Gastrocnemius medialis (tissue), 4 donors: ENCODE measurements at regions not wholly inside any gene's neighbourhood (a gene's known extent, or its start where the extent isn't known, plus 50 kb on each side); places are given as distances from the start of the nearest gene placed in this dataset.

Experiments used
- ATAC-seq, 2 donors: fragments of 150-250 bp; one replicate each; pipeline ENCODE4 v1.9.1; 2016
- DNase-seq, 2 donors: peaks; one replicate each; pipeline ENCODE4 v3.0.0-alpha.2; 2019
- H3K27ac ChIP-seq, 4 donors: fragments of 200-600 bp; sonication (generic); 1 replicate in 1 of 4; 2 replicates in 3 of 4; pipeline ENCODE4 v1.5.1; 2016 to 2018; ENCODE audit warnings: mild to moderate bottlenecking in 2 of 4, moderate library complexity in 1 of 4
- H3K27me3 ChIP-seq, 3 donors: fragments of 200-600 bp; sonication (generic) in 2 of 3; 1 replicate in 1 of 3; 2 replicates in 2 of 3; pipeline versions ENCODE4 v1.5.1 to v1.6.0; 2016 to 2019; ENCODE audit warnings: mild to moderate bottlenecking in 1 of 3, moderate library complexity in 1 of 3
- H3K36me3 ChIP-seq, 2 donors: fragments of 200-600 bp; sonication (generic) in 1 of 2; one replicate each; pipeline ENCODE4 v1.5.1; 2017 to 2018
- H3K4me1 ChIP-seq, 2 donors: fragments of 200-600 bp; sonication (generic) in 1 of 2; one replicate each; pipeline ENCODE4 v1.5.1; 2016 to 2017; ENCODE audit warnings: mild to moderate bottlenecking in 2 of 2
- H3K4me3 ChIP-seq, 4 donors: fragments of 200-600 bp; sonication (generic) in 3 of 4; 1 replicate in 1 of 4; 2 replicates in 3 of 4; pipeline ENCODE4 v1.5.1; 2016 to 2019; ENCODE audit warnings: mild to moderate bottlenecking in 2 of 4
- H3K9me3 ChIP-seq, 3 donors: fragments of 200-600 bp; sonication (generic) in 2 of 3; 1 replicate in 1 of 3; 2 replicates in 2 of 3; pipeline ENCODE4 v1.5.1; 2016 to 2019
- POLR2A ChIP-seq, 2 donors: fragments of 450-650 bp; IDR thresholded peaks; one replicate each; pipeline ENCODE4 v1.6.1; 2017; ENCODE audit warnings: antibody characterized with exemption in 2 of 2, mild to moderate bottlenecking in 2 of 2, moderate library complexity in 2 of 2
- in situ Hi-C, 4 donors: fragments of 200-750 bp; cut with MboI; loops; one replicate each; pipeline versions ENCODE4 v1.15.0 to v1.8.0; 2017; ENCODE audit warnings: low sequenced_read_pairs in 4 of 4
- intact Hi-C: fragments of 100-400 bp; cut with DNase I; formaldehyde crosslinking; loops from one replicate; pipeline ENCODE4 v1.15.1; 2023; ENCODE audit warnings: low total_unique reads
- TF ChIP-seq, protein P1 (sequence below), 5 experiments: fragments of 450-650 bp in 3 of 5; fragments of 200-600 bp in 2 of 5; sonication (generic) in 2 of 5; IDR thresholded peaks in 4 of 5; conservative IDR thresholded peaks in 1 of 5; 1 replicate in 4 of 5; 2 replicates in 1 of 5; pipeline ENCODE4 v1.5.1; 2016 to 2019; ENCODE audit warnings: antibody characterized with exemption in 5 of 5, mild to moderate bottlenecking in 3 of 5, moderate library complexity in 3 of 5

DNA sequence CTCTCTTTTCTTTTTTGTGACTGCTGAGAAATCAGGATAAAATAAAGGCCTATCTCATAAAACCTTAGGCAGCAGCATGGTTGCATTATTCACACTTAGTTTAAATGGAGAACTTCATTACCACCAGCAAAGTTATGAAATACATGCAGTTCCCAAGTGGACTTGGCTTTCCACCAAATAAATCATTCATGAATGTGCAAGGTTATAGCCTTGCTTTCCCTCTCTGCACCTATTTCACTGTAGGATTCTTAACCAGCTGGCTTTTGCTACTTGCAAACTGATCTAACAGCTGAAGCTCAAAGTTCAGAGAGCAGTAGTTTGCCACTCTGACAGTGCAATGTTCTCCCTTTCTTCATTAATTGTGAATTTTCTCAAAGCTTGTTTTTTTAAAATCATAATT, 140.1 kb upstream of the SMIM31 start:
- ATAC-seq (no peak), DNase-seq (no peak)
- no peaks in the 10 kb centered on the region for H3K27me3 ChIP-seq
- intact Hi-C loops (no loop called here), in situ Hi-C loops (no loop called here)
- no peak overlapping the region for H3K4me3 ChIP-seq
- no peaks in the 10 kb centered on the region for H3K9me3 ChIP-seq
- no peak for TF ChIP-seq POLR2A (IDR thresholded peaks at IDR 0.05)
- TF ChIP-seq, protein P1, sequence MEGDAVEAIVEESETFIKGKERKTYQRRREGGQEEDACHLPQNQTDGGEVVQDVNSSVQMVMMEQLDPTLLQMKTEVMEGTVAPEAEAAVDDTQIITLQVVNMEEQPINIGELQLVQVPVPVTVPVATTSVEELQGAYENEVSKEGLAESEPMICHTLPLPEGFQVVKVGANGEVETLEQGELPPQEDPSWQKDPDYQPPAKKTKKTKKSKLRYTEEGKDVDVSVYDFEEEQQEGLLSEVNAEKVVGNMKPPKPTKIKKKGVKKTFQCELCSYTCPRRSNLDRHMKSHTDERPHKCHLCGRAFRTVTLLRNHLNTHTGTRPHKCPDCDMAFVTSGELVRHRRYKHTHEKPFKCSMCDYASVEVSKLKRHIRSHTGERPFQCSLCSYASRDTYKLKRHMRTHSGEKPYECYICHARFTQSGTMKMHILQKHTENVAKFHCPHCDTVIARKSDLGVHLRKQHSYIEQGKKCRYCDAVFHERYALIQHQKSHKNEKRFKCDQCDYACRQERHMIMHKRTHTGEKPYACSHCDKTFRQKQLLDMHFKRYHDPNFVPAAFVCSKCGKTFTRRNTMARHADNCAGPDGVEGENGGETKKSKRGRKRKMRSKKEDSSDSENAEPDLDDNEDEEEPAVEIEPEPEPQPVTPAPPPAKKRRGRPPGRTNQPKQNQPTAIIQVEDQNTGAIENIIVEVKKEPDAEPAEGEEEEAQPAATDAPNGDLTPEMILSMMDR (IDR thresholded peaks at IDR 0.05 in 4 of 5, conservative IDR thresholded peaks at IDR 0.05 in 1 of 5), result no peak
- H3K27ac ChIP-seq, result no peak overlapping the region
- H3K4me1 ChIP-seq, result no peaks in the 10 kb centered on the region
- H3K36me3 ChIP-seq, result no peaks in the 10 kb centered on the region

DNA sequence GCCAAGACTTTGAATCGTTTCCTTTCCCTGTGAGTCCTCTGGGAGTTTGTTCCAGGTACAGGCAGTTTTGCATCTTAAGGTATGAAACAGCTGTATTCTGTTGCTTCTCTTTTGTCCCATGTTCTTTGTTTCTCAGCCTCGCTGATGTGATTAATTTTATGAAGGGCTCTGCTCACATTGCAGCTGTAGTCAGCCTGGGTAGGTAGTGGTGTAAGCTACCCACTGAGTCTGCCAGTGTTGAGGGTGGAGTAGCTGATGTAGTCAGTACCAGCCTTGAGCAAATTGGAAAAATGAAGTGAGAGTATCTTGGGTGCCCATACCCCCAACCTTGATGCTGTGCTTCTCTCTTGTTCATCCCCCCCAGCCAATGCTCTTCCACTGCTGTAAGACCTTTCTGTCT, 139.6 kb upstream of the SMIM31 start:
- TF ChIP-seq POLR2A (IDR thresholded peaks at IDR 0.05), result no peak
- TF ChIP-seq, protein P1 (IDR thresholded peaks at IDR 0.05 in 4 of 5, conservative IDR thresholded peaks at IDR 0.05 in 1 of 5), result no peak
- Histone ChIP-seq H3K27me3 (no peaks in the 10 kb centered on the region), H3K4me1 (no peaks in the 10 kb centered on the region), H3K27ac (no peak overlapping the region), H3K4me3 (no peak overlapping the region), H3K9me3 (no peaks in the 10 kb centered on the region), H3K36me3 (no peaks in the 10 kb centered on the region)
- DNase-seq (no peak), ATAC-seq (no peak)
- in situ Hi-C loops, result no loop called here
- intact Hi-C loops, result no loop called here

DNA sequence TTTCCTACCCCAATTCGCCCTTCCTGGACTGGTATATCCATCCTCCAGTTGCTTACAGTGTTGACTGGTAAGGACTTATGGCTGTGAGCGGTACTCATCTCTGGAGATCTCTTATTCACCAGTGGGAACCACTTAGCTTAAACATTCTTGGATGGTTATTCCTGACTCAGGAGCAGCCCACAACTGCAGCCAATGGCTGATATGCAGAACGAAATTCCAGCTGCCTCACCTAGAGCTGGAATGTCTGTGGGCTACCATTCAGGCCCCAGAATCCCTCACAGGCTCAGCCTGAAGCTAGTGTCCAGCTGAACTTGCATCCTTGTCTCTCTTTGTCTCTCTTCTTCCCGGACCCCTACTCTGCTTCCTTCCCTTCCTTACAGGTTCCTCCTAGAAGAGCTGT, 138.9 kb upstream of the SMIM31 start:
- Histone ChIP-seq H3K36me3 (no peaks in the 10 kb centered on the region), H3K4me3 (no peak overlapping the region), H3K9me3 (no peaks in the 10 kb centered on the region), H3K4me1 (no peaks in the 10 kb centered on the region), H3K27me3 (no peaks in the 10 kb centered on the region), H3K27ac (no peak overlapping the region)
- intact Hi-C loops, result no loop called here
- DNase-seq (no peak), ATAC-seq (no peak)
- no peak for TF ChIP-seq POLR2A (IDR thresholded peaks at IDR 0.05)
- TF ChIP-seq, protein P1 (IDR thresholded peaks at IDR 0.05 in 4 of 5, conservative IDR thresholded peaks at IDR 0.05 in 1 of 5), result no peak
- in situ Hi-C loops, result no loop called here

DNA sequence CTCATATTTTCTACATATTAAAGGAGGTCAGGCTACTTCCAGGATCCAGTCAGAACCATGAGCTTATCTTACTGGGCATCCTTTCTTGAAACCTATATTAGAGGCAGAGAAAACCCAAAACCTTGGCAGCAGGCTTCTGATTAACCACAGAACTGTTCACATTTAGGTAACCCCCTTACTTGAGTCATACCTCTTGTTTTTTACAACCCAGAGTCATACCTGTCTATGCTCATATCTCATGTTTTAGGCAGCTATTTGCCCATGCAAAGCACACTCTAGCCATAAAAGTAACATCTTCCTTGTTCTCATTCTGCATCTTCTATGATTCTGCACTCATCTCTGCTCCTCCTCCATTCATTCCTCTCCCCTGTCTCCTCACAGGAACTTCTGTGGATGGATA, 138.0 kb upstream of the SMIM31 start:
- no peak for ATAC-seq
- intact Hi-C loops, result no loop called here
- Histone ChIP-seq H3K9me3 (no peaks in the 10 kb centered on the region), H3K27me3 (no peaks in the 10 kb centered on the region), H3K4me3 (no peak overlapping the region), H3K27ac (no peak overlapping the region), H3K4me1 (no peaks in the 10 kb centered on the region), H3K36me3 (no peaks in the 10 kb centered on the region)
- in situ Hi-C loops, result no loop called here
- DNase-seq, result no peak
- TF ChIP-seq, protein P1 (IDR thresholded peaks at IDR 0.05 in 4 of 5, conservative IDR thresholded peaks at IDR 0.05 in 1 of 5), result no peak
- TF ChIP-seq POLR2A (IDR thresholded peaks at IDR 0.05), result no peak

DNA sequence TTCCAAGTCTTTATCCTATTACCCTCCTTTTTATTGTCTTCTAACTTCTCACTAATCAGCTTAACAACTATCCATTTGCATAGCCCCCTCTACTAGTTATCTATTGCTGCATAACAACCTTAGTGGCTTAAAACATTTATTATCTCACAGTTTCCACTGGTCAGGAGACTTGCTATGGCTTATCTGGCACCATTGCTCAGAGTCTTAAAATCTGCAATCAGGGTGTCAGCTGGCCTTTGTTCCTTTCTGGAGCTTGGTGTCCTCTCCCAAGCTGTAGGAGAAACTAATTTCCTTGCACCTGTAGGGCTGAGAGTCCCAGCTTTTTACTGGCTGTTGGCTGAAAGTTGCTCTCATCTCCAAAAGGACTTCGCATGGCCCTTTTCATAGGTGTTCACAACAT, 137.0 kb upstream of the SMIM31 start:
- no peak overlapping the region for H3K4me3 ChIP-seq
- H3K4me1 ChIP-seq, result no peaks in the 10 kb centered on the region
- H3K36me3 ChIP-seq, result no peaks in the 10 kb centered on the region
- H3K27me3 ChIP-seq, result no peaks in the 10 kb centered on the region
- ATAC-seq, result no peak
- H3K27ac ChIP-seq, result no peak overlapping the region
- no peaks in the 10 kb centered on the region for H3K9me3 ChIP-seq
- TF ChIP-seq POLR2A (IDR thresholded peaks at IDR 0.05), result no peak
- TF ChIP-seq, protein P1 (IDR thresholded peaks at IDR 0.05 in 4 of 5, conservative IDR thresholded peaks at IDR 0.05 in 1 of 5), result no peak
- DNase-seq, result no peak
- intact Hi-C loops, result no loop called here
- in situ Hi-C loops, result no loop called here
